CD8-positive, alpha-beta memory T cell (primary cell): ENCODE measurements at regions not wholly inside any gene's neighbourhood (a gene's known extent, or its start where the extent isn't known, plus 50 kb on each side); places are given as distances from the start of the nearest gene placed in this dataset.

Experiments
- CTCF ChIA-PET: fragments of 350-600 bp; sonication (Branson Sonifier 250); formaldehyde crosslinking; loops from one replicate; lab custom pipeline; 2021; ENCODE audit warnings: antibody characterized with exemption; lab: Charles Lee
- POLR2A ChIA-PET: fragments of 350-600 bp; sonication (Branson Sonifier 250); formaldehyde crosslinking; loops from one replicate; lab custom pipeline; 2021; ENCODE audit warnings: antibody characterized with exemption; lab: Charles Lee
- DNase-seq, 5 donors: peaks; one replicate each; pipeline versions ENCODE4 v3.0.0 to v3.0.0-alpha.2; 2020 to 2022; ENCODE audit warnings: mixed read lengths in 1 of 5
- H3K27ac ChIP-seq: one replicate; pipeline ENCODE4 v1.7.0; 2013; ENCODE audit warnings: low read depth, mild to moderate bottlenecking, low read length, moderate library complexity
- H3K27me3 ChIP-seq: 2 replicates; pipeline ENCODE4 v1.7.0; 2013; ENCODE audit warnings: low read length, mild to moderate bottlenecking; ENCODE audit not compliant: insufficient read depth, poor library complexity, severe bottlenecking
- H3K36me3 ChIP-seq: 2 replicates; pipeline ENCODE4 v1.7.0; 2013; ENCODE audit warnings: mild to moderate bottlenecking, low read length, moderate library complexity; ENCODE audit not compliant: insufficient read depth
- H3K4me1 ChIP-seq: 2 replicates; pipeline ENCODE4 v1.7.0; 2013; ENCODE audit warnings: mild to moderate bottlenecking, low read length, moderate library complexity; ENCODE audit not compliant: insufficient read depth
- H3K4me3 ChIP-seq: 2 replicates; pipeline ENCODE4 v1.7.0; 2013; ENCODE audit warnings: mild to moderate bottlenecking, low read length
- H3K9me3 ChIP-seq: 2 replicates; pipeline ENCODE4 v1.7.0; 2013; ENCODE audit warnings: mild to moderate bottlenecking, low read length
- H3K27ac Mint-ChIP-seq, 8 donors: one replicate each; pipeline ENCODE4 v1.8.0; 2020 to 2021; ENCODE audit warnings: mixed read lengths in 8 of 8, mild to moderate bottlenecking in 6 of 8, inconsistent platforms in 3 of 8, moderate library complexity in 3 of 8
- H3K27me3 Mint-ChIP-seq, 2 donors: one replicate each; pipeline ENCODE4 v1.8.0; 2020 to 2021; ENCODE audit warnings: mixed read lengths in 2 of 2, mild to moderate bottlenecking in 1 of 2, moderate library complexity in 1 of 2
- H3K36me3 Mint-ChIP-seq, 3 donors: one replicate each; pipeline ENCODE4 v1.8.0; 2020 to 2021; ENCODE audit warnings: mixed read lengths in 3 of 3, inconsistent platforms in 1 of 3, mild to moderate bottlenecking in 1 of 3
- H3K4me1 Mint-ChIP-seq, 3 donors: one replicate each; pipeline ENCODE4 v1.8.0; 2020 to 2021; ENCODE audit warnings: mixed read lengths in 3 of 3, inconsistent platforms in 1 of 3, mild to moderate bottlenecking in 1 of 3
- H3K4me3 Mint-ChIP-seq, 7 donors: one replicate each; pipeline ENCODE4 v1.8.0; 2020 to 2021; ENCODE audit warnings: mixed read lengths in 7 of 7, mild to moderate bottlenecking in 6 of 7, moderate library complexity in 4 of 7, inconsistent platforms in 2 of 7
- H3K9me3 Mint-ChIP-seq, 5 donors: one replicate each; pipeline ENCODE4 v1.8.0; 2020 to 2022; ENCODE audit warnings: mixed read lengths in 5 of 5, mild to moderate bottlenecking in 3 of 5, moderate library complexity in 2 of 5, inconsistent platforms in 1 of 5

GRCh38 chr15:54812383-54812782 is 384.4 kb downstream of the RSL24D1 start:
- Histone ChIP-seq H3K9me3 (no peaks in the 10 kb centered on the region), H3K36me3 (no peaks in the 10 kb centered on the region), H3K4me3 (no peak overlapping the region), H3K27ac (no peak overlapping the region), H3K4me1 (no peaks in the 10 kb centered on the region), H3K27me3 (no peaks in the 10 kb centered on the region)
- no peaks in the 10 kb centered on the region for H3K36me3 Mint-ChIP-seq
- POLR2A ChIA-PET: no interaction called here
- H3K4me1 Mint-ChIP-seq: no peaks in the 10 kb centered on the region
- no peak for DNase-seq
- no peak overlapping the region for H3K4me3 Mint-ChIP-seq
- H3K27ac Mint-ChIP-seq: no peak overlapping the region
- peaks cover 0 to 1% of the 10 kb centered on the region in 2 donors for H3K27me3 Mint-ChIP-seq
- peaks cover 0 to 14% (median 8%) of the 10 kb centered on the region in 5 donors for H3K9me3 Mint-ChIP-seq
- CTCF ChIA-PET: no interaction called here

DNA sequence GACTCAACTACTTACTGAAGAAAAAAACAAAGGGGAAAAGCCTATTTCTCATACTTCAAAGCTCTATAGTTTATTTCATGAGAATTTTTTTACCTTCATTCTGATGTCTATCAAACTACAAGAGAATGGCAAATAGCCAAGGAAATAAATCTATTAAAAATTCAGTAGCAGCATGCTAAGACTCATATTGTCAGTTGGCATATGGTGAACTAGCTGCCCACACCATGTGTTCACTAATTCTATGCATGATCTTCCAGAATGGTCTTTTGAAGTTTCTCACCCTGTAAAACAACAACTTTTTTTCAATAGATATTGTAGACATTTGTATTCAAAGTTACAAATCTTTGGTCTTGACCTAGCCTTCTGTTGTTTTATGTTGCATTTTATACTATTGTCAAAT is 386.2 kb downstream of the RSL24D1 start:
- CTCF ChIA-PET: no interaction called here
- peaks cover 0 to 10% (median 7%) of the 10 kb centered on the region in 5 donors for H3K9me3 Mint-ChIP-seq
- no peaks in the 10 kb centered on the region for H3K4me1 ChIP-seq
- H3K4me3 Mint-ChIP-seq: no peak overlapping the region
- H3K36me3 Mint-ChIP-seq: no peaks in the 10 kb centered on the region
- no peaks in the 10 kb centered on the region for H3K27me3 ChIP-seq
- H3K4me1 Mint-ChIP-seq: no peaks in the 10 kb centered on the region
- H3K27me3 Mint-ChIP-seq: peaks cover 0 to 1% of the 10 kb centered on the region in 2 donors
- no peak overlapping the region for H3K27ac Mint-ChIP-seq
- H3K9me3 ChIP-seq: no peaks in the 10 kb centered on the region
- no peaks in the 10 kb centered on the region for H3K36me3 ChIP-seq
- H3K27ac ChIP-seq: no peak overlapping the region
- POLR2A ChIA-PET: no interaction called here
- no peak overlapping the region for H3K4me3 ChIP-seq
- DNase-seq: no peak

DNA sequence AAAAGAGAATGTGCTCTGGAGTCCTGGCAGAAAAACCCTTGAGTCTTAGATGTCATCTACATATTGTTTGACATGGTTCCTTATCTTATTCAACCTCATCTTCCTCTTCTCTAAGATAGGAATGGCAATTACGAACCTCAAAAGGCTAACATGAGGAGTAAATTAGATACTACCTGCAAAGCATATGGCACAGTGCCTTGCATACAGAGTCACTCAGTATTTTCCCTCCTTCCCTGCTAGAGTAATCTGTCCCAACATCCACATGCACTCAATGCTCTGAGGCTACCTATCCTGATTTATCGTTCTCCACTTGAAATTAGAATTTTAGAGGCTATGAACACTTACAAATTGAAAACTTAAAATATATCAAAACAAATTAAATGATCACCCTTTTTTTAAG is 386.7 kb downstream of the RSL24D1 start:
- CTCF ChIA-PET: no interaction called here
- H3K4me1 Mint-ChIP-seq: no peaks in the 10 kb centered on the region

DNA sequence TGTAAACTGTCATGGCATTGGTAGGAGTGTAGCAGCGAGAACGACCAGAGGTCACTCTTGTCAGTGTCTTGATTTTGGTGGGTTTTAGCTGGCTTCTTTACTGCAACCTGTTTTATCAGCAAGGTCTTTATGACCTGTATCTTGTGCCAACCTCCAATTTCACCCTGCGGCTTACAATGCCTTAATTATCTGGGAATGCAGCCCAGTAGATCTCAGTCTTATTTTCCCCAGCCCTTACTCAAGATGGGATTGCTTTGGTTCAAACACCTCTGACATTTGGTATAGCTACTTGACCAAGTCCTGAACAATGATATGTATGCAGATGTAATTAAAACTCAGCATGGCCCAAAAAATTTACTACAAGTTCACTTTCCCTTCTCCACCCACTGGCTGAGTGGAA is 388.4 kb downstream of the RSL24D1 start:
- ChIA-PET CTCF (no interaction called here), POLR2A (no interaction called here)
- Mint-ChIP-seq H3K4me1 (no peaks in the 10 kb centered on the region), H3K9me3 (peaks cover 0 to 3% (median 0%) of the 10 kb centered on the region in 5 donors), H3K36me3 (no peaks in the 10 kb centered on the region), H3K27ac (no peak overlapping the region), H3K27me3 (peaks cover 0 to 1% of the 10 kb centered on the region in 2 donors), H3K4me3 (no peak overlapping the region)
- Histone ChIP-seq H3K9me3 (no peaks in the 10 kb centered on the region), H3K36me3 (no peaks in the 10 kb centered on the region), H3K4me3 (no peak overlapping the region), H3K27me3 (no peaks in the 10 kb centered on the region), H3K27ac (no peak overlapping the region), H3K4me1 (no peaks in the 10 kb centered on the region)
- no peak for DNase-seq

More for the DNA sequence above, 386.7 kb downstream of the RSL24D1 start:
- no peak overlapping the region for H3K4me3 ChIP-seq
- DNase-seq: no peak
- Mint-ChIP-seq H3K4me3 (no peak overlapping the region), H3K27ac (no peak overlapping the region), H3K36me3 (no peaks in the 10 kb centered on the region), H3K9me3 (peaks cover 0 to 10% (median 7%) of the 10 kb centered on the region in 5 donors), H3K27me3 (peaks cover 0 to 1% of the 10 kb centered on the region in 2 donors)
- no peak overlapping the region for H3K27ac ChIP-seq
- H3K36me3 ChIP-seq: no peaks in the 10 kb centered on the region
- no peaks in the 10 kb centered on the region for H3K4me1 ChIP-seq
- no peaks in the 10 kb centered on the region for H3K9me3 ChIP-seq
- POLR2A ChIA-PET: no interaction called here
- no peaks in the 10 kb centered on the region for H3K27me3 ChIP-seq

DNA sequence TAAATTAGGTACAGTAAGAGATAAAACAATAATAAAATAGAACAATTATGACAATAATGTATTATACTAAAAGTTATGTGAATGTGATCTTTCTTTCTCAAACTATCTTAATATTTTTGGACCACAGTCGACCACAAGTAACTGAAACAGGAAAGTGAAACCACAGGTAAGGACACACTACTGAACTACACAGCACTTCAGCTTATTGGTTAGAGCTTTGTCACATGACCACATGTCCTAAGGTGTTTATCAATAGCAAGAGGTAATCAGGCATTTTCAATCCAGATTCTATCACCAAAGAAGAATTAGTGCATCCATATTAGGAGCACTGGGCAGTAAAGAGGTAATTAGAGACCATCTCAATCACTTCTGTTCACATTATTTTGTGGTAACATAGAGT is 392.8 kb downstream of the RSL24D1 start:
- Histone ChIP-seq H3K4me1 (no peaks in the 10 kb centered on the region), H3K9me3 (no peaks in the 10 kb centered on the region), H3K4me3 (no peak overlapping the region), H3K27ac (no peak overlapping the region), H3K36me3 (no peaks in the 10 kb centered on the region), H3K27me3 (no peaks in the 10 kb centered on the region)
- H3K27me3 Mint-ChIP-seq: no peaks in the 10 kb centered on the region
- no peak overlapping the region for H3K27ac Mint-ChIP-seq
- ChIA-PET CTCF (no interaction called here), POLR2A (no interaction called here)
- no peaks in the 10 kb centered on the region for H3K36me3 Mint-ChIP-seq
- H3K4me3 Mint-ChIP-seq: no peak overlapping the region
- H3K4me1 Mint-ChIP-seq: no peaks in the 10 kb centered on the region
- peaks cover 0 to 2% (median 0%) of the 10 kb centered on the region in 5 donors for H3K9me3 Mint-ChIP-seq
- DNase-seq: no peak

DNA sequence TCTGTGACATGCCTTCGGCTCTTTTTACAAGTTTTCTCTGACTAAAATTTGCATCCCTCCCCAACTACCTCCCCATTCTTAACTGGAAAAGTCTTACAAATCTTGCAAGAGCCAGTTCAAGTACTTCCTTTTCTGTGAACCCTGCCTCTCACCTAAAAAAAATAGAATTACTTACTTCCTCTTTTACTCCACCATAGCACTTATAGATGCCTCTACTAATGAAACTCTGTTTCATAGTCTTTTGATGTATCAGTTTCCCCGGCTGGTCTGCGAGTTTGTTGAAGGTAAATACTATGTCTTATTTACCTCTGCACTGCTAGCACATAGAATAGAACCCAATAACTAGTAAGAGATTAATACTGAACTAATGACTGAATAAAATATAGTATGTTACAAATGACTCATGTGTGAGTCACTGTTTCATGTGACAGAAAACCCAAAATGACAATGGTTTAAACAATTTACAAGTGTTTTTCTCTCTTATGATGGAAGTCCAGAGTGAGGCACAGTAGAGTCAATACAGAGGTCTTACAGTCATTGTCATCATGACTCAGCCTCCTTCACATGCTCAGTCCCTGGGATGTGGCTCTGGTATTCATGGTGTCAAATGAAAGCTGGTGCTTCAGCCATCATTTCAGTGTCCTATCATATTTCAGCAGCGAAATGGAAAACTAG is 393.5 kb downstream of the RSL24D1 start:
- H3K9me3 Mint-ChIP-seq: peaks cover 0 to 2% (median 0%) of the 10 kb centered on the region in 5 donors
- ChIA-PET CTCF (no interaction called here), POLR2A (no interaction called here)
- H3K27ac ChIP-seq: no peak overlapping the region
- no peak overlapping the region for H3K4me3 Mint-ChIP-seq
- no peaks in the 10 kb centered on the region for H3K27me3 ChIP-seq
- no peaks in the 10 kb centered on the region for H3K4me1 Mint-ChIP-seq
- H3K4me1 ChIP-seq: no peaks in the 10 kb centered on the region
- no peaks in the 10 kb centered on the region for H3K9me3 ChIP-seq
- H3K27ac Mint-ChIP-seq: no peak overlapping the region
- H3K27me3 Mint-ChIP-seq: no peaks in the 10 kb centered on the region
- no peaks in the 10 kb centered on the region for H3K36me3 Mint-ChIP-seq
- no peaks in the 10 kb centered on the region for H3K36me3 ChIP-seq
- DNase-seq: no peak
- H3K4me3 ChIP-seq: no peak overlapping the region

DNA sequence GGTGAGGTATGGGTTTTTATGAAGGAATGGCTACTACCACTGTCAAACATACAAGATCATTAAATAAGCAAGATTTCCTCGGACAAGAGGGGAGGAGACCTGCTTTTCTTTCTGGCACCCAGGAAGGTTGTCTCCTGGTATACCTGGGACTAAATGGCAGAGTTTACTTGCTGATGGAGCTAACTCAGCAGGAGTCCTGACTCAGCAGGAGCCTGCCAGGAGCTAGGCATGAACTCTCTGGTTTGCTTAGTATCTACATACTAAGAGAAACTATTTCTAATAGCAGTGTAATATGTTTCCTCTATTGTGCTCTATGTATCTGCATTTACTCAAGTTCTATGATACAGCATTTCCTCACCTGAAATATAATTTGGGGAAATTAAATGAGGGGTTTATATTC is 404.2 kb downstream of the RSL24D1 start:
- Mint-ChIP-seq H3K4me1 (no peaks in the 10 kb centered on the region), H3K9me3 (peaks cover 0 to 4% (median 0%) of the 10 kb centered on the region in 5 donors), H3K27me3 (peaks cover 0 to 2% of the 10 kb centered on the region in 2 donors), H3K27ac (no peak overlapping the region), H3K36me3 (no peaks in the 10 kb centered on the region), H3K4me3 (no peak overlapping the region)
- Histone ChIP-seq H3K9me3 (no peaks in the 10 kb centered on the region), H3K4me1 (no peaks in the 10 kb centered on the region), H3K4me3 (no peak overlapping the region), H3K36me3 (no peaks in the 10 kb centered on the region), H3K27ac (no peak overlapping the region), H3K27me3 (no peaks in the 10 kb centered on the region)
- ChIA-PET POLR2A (no interaction called here), CTCF (no interaction called here)
- no peak for DNase-seq

GRCh38 chr15:54790693-54791092 is 406.0 kb downstream of the RSL24D1 start:
- no peaks in the 10 kb centered on the region for H3K36me3 Mint-ChIP-seq
- Histone ChIP-seq H3K27me3 (no peaks in the 10 kb centered on the region), H3K4me3 (no peak overlapping the region), H3K9me3 (no peaks in the 10 kb centered on the region), H3K27ac (no peak overlapping the region), H3K4me1 (no peaks in the 10 kb centered on the region), H3K36me3 (no peaks in the 10 kb centered on the region)
- no peak for DNase-seq
- H3K4me3 Mint-ChIP-seq: no peak overlapping the region
- CTCF ChIA-PET: no interaction called here
- H3K27ac Mint-ChIP-seq: no peak overlapping the region
- peaks cover 0 to 2% of the 10 kb centered on the region in 2 donors for H3K27me3 Mint-ChIP-seq
- POLR2A ChIA-PET: no interaction called here
- H3K9me3 Mint-ChIP-seq: peaks cover 0 to 4% (median 2%) of the 10 kb centered on the region in 5 donors
- H3K4me1 Mint-ChIP-seq: no peaks in the 10 kb centered on the region
